HG02798 (cell line): ENCODE measurements at regions not wholly inside any gene's neighbourhood (a gene's known extent, or its start where the extent isn't known, plus 50 kb on each side); places are given as distances from the start of the nearest gene placed in this dataset.

Source experiments
- ATAC-seq: cut with Tn5 transposase; IDR thresholded peaks from one replicate; pipeline ENCODE4 v1.9.1; 2021; ENCODE audit warnings: mild to moderate bottlenecking; ENCODE audit not compliant: unreplicated experiment, poor library complexity

DNA sequence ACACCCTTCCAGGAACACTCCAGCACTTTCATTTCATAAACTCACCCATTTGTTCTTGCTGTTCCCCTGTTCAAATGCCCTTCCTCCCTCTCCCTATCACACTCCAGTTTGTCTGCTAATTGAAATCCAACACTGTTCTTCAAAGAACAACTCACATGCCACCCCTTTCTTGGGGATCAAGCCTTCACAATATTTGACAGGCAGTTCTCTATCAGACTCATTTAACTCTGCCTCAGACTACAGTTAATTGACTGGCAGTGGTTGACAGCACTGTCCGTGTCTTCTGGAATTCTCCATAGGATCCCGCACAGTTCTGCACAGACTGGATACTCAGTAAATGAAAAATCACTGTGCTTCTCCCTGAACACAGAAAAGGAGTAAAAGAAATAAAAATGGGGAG lies 87.8 kb downstream of the PMP22 start:
- no peak for ATAC-seq

- no peak for ATAC-seq
These were observed 89.8 kb downstream of the PMP22 start for GRCh38 chr17:15175356-15175755.

- no peak for ATAC-seq
These were observed 93.7 kb downstream of the PMP22 start for GRCh38 chr17:15171167-15172047.

GRCh38 chr17:15169676-15170075 lies 95.5 kb downstream of the PMP22 start:
- no peak for ATAC-seq

DNA sequence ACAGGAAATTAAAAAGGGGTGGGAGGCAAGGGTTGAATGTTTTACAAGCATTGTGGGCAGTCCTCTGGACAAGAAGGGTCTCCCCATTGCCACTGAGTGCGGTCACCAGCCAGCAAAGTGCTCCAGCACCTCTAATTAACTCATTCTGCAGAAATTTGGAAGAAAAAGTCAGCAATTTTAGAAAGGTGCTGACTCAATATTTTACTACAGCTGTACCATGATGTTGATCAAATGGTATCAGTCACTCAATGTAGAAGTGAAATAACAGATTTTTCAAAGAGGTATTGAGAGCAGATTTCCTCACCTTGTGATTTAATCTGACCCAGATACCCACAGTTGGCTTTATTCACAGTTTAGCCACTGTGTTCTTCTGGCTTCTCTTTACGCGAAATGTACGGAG lies 96.7 kb downstream of the PMP22 start:
- no peak for ATAC-seq

- ATAC-seq = no peak
These were observed 103.7 kb downstream of the PMP22 start for GRCh38 chr17:15161395-15161794.

DNA sequence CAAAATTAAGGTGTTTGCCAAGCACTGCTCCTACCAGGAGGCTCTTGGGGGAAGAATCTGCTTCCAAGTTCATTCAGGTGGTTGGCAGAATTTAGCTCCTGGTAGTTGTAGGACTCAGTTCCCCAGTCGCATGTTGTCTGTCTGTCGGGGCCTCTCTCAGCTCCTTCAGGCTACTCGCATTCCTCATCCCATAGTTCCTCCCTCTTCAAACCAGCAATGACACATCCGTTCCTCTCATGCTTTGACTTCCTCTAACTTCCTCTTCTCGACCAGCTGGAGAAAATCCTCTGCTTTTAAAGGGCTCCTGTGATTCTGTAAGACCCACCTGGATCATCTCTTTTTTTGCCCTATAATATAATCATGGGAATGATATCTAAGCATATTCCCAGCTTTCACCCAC lies 108.1 kb downstream of the PMP22 start:
- no peak for ATAC-seq

DNA sequence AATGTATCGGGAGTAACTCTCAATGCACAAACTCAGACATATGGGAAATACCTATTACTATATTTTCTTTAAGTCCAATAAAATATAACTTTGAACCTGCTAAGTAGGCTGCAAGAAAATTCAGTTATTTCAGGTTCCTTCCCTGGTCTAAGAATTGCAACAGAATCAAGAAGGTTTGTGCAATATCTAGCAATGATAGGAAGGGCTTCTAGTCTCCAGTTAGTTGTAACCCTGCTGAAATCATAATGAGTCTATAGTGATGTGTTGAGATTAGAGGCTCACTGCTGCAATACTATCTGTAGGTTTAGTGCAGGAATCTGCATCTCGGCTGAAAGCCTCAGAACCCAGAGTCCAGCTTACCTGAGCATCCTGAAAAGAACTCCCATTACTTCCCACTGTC lies 110.5 kb downstream of the PMP22 start:
- ATAC-seq = no peak

GRCh38 chr17:15145621-15146020 lies 119.5 kb downstream of the PMP22 start:
- ATAC-seq = no peak

DNA sequence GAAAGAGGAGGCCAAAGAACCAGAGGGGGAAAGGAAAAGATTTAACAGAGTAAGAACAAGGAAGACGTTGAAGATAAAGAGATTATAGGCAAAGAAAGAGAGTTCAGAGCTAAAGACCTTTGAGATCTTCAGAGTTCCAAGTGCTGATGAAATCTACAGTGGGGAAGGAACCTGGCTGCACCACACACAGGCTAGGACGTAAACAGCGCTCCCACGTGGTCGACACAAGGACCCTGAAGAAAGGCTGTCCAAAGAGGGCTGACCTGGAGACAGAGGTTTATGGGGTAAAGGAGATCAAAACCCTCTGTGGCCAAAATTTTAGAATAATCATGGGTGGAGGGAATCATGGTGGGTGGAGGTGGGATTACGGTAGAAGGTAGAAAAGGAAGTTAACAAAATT lies 121.6 kb downstream of the PMP22 start:
- no peak for ATAC-seq

DNA sequence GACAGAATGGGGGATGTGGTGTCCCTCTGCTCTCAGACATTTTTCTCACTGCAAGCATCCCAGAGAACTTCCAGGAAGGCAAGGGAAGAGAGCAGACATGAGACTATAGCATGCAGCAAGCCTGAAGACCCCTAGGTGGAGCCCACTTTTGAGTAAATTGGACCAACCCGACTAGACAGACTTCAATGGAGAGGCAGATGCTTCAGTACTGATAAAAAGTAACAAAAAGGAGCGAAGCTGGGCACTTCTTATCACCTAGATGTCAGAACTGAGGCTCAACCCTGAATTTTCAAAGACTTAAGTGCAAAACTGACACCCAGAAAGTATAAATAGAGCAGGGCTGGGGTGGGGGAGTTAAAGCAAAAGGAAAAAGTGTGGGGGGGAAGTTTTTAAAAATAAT lies 130.8 kb downstream of the PMP22 start:
- no peak for ATAC-seq

DNA sequence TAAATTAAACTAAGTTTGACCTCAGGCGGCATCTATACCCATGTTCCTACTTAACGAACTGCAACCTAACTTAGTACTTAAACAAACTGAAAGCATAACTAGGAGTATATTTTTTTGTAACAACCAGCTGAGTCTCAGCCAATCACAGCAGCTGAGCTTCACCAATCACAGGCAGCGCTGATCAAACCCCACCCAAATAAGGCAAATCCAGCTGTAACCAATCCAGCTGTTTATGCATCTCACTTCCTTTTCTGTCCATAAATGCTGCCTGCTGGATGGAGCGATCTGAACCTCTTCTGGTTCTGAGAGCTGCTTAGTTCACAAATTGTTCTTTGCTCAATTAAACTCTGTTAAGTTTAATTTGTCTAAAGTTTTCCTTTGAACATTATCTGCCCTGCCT lies 131.3 kb downstream of the PMP22 start:
- no peak for ATAC-seq

DNA sequence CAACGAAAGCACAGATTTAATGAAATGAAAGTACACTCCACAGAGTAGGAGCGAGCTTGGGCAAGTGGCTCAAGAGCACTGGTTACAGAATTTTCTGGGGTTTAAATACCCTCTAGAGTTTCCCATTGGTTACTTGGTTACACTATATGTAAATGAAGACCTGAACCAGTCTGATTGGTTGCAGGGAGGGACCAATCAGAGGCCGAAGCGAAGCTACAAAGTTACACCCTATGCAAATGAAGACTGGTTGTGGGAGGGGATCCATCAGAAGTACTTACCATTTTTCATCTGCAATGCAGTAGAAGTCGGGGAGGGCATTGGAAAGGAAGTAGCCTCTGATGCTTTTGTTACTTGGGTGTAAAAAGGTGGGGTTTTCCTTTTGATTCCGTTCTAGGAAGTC lies 132.0 kb downstream of the PMP22 start:
- no peak for ATAC-seq

DNA sequence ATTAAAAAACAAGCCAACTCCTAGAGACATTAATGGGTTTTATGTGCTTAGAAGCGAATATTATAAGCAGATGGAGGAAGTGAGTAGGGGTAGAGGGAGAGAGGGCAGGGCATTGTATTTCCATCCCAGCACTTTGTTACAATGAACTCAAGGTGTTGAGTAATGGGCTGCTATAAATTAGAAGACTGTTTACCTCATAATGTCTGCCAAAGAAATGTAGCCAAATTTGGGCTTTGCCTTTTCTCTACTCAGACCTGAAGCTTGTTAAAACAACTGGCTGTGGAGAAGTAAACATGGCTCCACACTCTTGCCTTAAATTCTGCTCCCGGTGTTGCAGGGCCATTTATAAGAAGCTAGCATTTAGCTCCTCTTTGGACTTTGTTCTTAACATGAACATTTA lies 134.7 kb downstream of the PMP22 start:
- ATAC-seq = no peak

DNA sequence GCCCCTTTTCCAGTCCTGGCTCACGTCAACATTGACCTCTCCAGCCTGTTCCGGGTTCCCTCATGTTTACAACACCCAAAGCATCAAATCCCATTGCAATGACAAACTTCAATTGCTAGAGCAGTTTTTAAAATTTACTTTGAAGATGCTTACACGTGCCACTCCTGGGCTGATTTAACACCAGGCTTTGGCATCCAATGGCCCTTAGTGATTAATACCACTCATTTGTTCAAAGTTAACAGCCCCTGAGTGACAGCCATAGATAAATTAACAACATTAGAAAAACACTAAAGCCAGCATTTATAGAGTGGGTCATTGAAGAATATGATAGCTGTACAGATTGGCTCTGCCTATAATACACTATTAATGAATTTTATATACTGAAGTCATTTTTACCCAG lies 135.1 kb downstream of the PMP22 start:
- no peak for ATAC-seq

DNA sequence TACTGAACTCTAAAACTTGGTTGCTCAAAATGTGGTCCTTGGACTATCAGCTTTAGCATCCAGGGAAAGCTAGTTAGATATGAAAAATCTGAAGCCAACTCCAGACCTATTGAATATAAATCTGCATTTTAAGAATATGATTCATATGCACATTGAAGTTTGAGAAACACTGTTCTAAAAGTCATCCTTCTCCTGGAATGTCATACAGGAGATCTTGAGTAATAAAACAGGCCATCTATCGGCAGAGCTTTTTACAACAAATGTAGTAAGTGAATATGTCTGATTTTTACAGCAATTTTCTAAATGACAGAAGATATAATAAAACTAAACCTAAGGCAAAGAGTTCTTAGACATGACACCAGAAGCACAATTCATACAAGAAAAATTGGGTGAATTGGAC lies 140.4 kb downstream of the PMP22 start:
- ATAC-seq = no peak

DNA sequence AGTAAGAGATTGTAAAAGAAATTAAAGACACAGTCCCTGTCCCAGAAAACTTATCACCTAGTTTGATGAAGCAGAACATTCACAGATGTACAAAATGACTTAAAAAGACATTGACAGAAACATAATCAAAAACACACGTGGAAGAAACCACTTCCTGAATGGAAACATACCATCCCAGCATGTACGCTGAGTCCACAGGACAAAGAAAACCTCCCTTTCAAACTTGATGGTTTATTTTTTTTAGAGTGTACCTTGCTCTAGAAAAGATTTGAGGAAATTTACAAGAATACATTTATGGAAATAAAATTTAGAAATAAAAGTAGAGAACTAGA lies 140.9 kb downstream of the PMP22 start:
- ATAC-seq = no peak

DNA sequence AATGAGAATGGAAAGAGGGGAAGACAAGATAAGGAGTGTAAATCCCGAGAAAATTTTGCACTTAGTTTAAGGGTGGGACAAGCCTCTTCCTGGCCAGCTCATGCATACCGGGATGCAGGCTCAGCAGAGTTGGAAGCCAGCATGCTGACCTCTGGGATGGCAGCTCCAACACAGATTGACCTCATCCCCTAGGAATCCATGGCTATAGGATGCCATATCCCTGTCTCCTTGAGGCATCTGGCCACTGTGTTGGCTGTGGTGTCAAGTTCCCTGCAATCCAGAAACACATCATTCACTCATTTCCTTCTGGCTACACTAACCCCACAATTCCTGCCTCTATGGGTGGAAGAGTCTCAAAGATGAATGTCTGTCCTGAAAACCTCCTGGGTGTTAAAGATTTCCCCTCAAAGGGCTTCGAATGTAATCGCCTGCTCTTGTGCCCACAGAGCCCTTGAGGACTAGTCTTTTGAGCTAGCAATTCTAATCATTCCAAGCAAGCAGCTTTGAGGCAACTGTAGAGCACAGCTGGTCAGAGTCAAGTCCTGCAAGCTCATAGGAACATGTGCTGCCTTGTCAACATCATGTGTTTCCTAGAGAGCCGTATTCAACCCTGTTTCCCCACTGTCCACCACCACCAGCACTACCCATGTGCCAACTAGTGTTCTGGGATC lies 141.4 kb downstream of the PMP22 start:
- no peak for ATAC-seq

DNA sequence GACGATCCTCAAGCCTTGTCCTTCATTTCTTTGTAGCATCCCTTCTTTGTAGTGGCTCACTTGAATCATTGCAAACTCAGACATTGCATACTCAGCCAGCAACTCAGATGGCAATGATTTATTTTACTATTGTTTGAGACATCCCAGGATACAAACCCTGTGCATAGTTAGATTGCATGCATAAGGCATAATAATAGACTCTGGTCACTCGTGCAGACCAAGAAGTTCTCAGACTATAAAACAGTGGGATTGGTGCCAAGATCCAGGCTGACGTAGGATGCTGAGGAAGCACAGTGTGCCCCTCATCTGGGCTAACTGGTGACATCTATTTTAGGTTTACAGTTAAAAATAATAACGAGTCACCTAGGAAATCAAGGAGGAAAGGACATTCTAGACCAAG lies 142.3 kb downstream of the PMP22 start:
- no peak for ATAC-seq

GRCh38 chr17:15121426-15121825 lies 143.7 kb downstream of the PMP22 start:
- ATAC-seq = no peak

DNA sequence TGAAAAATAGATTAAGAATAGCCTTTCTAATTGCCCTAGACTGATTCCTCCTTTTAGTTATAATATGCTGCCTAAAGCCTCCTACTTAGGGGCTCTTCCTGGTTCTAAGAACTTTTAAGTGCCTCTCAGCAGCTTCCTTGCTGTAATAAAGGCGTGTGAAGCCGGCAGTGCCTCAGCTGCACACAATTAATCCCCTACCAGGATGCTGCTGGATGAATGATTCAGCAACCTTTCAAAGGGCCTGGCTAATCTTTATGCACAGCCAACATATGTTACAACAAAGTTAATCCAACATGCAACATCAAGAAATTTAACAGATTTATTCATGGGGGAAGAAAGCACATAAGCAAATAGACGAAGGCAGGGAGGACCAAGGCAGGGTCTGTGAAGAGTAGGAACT lies 145.2 kb downstream of the PMP22 start:
- ATAC-seq = no peak

- ATAC-seq = no peak
These were observed 147.9 kb downstream of the PMP22 start for GRCh38 chr17:15117239-15117638.
